Nephron progenitor cell (in vitro differentiated cells): ENCODE measurements at regions not wholly inside any gene's neighbourhood (a gene's known extent, or its start where the extent isn't known, plus 50 kb on each side); places are given as distances from the start of the nearest gene placed in this dataset.
"Not testable (repeated sequence)": the region's sequence is repeated elsewhere in the genome, so short reads cannot be mapped to it uniquely, and the experiment has no call there.

Source experiments
- DNase-seq: peaks from one replicate; pipeline ENCODE4 v3.0.0; 2021
- H3K27ac Mint-ChIP-seq: 2 replicates; pipeline ENCODE4 v1.8.0; 2021; ENCODE audit warnings: mild to moderate bottlenecking, moderate library complexity, mixed read lengths
- H3K27me3 Mint-ChIP-seq: 2 replicates; pipeline ENCODE4 v1.8.0; 2021; ENCODE audit warnings: mild to moderate bottlenecking, low read depth, mixed read lengths; ENCODE audit not compliant: poor library complexity
- H3K36me3 Mint-ChIP-seq: 2 replicates; pipeline ENCODE4 v1.8.0; 2021; ENCODE audit warnings: low read depth, mixed read lengths
- H3K4me1 Mint-ChIP-seq: 2 replicates; pipeline ENCODE4 v1.8.0; 2021; ENCODE audit warnings: mixed read lengths
- H3K4me3 Mint-ChIP-seq: 2 replicates; pipeline ENCODE4 v1.8.0; 2021; ENCODE audit warnings: mild to moderate bottlenecking, moderate library complexity, mixed read lengths
- H3K9me3 Mint-ChIP-seq: 2 replicates; pipeline ENCODE4 v1.8.0; 2021; ENCODE audit warnings: mild to moderate bottlenecking, moderate library complexity, mixed read lengths
- TF ChIP-seq, protein P1 (sequence below): fragments of 200-600 bp; sonication (generic); IDR thresholded peaks from 2 replicates; pipeline ENCODE4 v1.5.0; 2021; ENCODE audit warnings: antibody characterized with exemption

DNA sequence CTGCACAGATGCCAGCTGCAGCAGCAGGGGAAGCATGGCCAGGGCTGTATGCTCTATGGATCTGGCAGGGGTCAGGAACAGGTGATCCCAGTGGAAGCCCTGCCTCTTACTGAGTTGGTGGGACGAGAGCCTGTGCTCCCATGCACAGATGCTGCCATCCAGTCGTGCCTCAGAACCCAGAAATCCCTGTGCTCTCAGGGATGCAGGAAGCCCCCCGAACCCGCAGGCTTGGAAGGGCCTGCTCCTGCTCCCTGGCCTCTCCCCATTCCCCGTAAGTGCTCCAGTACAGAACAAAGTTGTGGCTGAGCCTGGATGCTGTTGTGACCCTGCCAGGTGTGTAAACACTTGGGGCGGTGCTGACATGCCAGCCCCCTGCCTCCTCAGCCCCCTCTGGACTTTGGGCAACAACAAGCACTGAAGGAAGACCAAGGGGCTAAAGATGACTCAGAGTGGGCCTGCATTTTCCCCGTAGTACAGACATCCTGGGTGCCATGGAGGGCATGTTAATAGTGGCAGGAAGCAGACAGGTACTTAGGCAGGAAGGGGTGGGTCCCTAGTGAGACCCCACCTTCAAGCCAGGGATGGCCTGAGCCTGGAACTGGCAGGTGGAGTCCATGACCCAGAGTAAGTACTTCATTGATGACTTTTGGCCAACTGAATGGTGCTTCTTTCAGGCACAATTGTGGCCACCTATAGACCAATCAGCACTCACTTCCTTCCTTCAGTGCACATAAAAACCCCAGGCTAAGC, 1640.7 kb downstream of the C4orf33 start:
- Mint-ChIP-seq H3K27ac (no peak overlapping the region), H3K36me3 (no peaks in the 10 kb centered on the region), H3K27me3 (peaks cover 8% of the 10 kb centered on the region), H3K4me3 (no peak overlapping the region), H3K9me3 (no peaks in the 10 kb centered on the region), H3K4me1 (no peaks in the 10 kb centered on the region)
- TF ChIP-seq, protein P1, sequence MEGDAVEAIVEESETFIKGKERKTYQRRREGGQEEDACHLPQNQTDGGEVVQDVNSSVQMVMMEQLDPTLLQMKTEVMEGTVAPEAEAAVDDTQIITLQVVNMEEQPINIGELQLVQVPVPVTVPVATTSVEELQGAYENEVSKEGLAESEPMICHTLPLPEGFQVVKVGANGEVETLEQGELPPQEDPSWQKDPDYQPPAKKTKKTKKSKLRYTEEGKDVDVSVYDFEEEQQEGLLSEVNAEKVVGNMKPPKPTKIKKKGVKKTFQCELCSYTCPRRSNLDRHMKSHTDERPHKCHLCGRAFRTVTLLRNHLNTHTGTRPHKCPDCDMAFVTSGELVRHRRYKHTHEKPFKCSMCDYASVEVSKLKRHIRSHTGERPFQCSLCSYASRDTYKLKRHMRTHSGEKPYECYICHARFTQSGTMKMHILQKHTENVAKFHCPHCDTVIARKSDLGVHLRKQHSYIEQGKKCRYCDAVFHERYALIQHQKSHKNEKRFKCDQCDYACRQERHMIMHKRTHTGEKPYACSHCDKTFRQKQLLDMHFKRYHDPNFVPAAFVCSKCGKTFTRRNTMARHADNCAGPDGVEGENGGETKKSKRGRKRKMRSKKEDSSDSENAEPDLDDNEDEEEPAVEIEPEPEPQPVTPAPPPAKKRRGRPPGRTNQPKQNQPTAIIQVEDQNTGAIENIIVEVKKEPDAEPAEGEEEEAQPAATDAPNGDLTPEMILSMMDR: no peak
- no peak for DNase-seq

DNA sequence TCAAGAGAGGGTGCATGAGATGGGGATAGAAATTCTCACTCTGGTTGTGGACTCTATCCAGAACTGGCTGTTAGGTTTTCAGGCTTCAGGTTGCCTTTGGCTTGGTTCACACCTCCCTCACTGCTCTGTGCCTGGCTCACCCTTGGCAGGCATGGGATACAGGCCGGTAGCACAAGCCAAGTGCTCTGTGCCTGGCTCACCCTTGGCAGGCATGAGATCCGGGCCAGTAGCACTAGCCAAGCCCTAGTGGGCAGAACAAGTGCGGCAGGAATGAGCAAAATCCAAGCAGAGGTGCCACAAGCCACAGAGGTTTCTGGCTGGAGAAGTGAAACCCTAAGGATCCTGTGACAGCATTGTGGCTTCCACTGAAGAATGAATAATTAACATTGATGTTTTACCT, 1642.3 kb downstream of the C4orf33 start:
- H3K4me1 Mint-ChIP-seq: no peaks in the 10 kb centered on the region
- DNase-seq: no peak
- H3K4me3 Mint-ChIP-seq: no peak overlapping the region
- H3K27me3 Mint-ChIP-seq: peaks cover 8% of the 10 kb centered on the region
- H3K36me3 Mint-ChIP-seq: no peaks in the 10 kb centered on the region
- H3K27ac Mint-ChIP-seq: no peak overlapping the region
- TF ChIP-seq, protein P1: no peak
- no peaks in the 10 kb centered on the region for H3K9me3 Mint-ChIP-seq

DNA sequence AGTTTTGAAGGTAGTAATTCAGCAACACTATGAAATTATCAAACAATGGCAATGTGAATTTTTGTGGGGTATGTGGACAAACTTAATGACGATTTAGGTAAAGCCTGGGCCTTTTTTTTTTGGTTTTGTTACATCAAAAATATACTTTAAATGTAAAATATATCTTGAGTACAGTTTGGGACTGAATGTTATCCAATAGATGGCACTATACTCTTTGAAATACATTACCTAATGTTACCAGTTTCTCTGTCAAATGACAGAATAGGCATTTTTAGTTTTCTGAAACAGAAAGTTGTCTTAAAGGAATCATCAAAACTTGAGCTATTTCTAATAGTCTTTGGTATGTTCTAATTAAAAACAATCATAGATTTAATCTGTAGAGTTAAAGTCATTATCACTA, 1651.9 kb downstream of the C4orf33 start:
- Mint-ChIP-seq H3K9me3 (no peaks in the 10 kb centered on the region), H3K27me3 (peaks cover 3% of the 10 kb centered on the region), H3K36me3 (no peaks in the 10 kb centered on the region), H3K27ac (no peak overlapping the region), H3K4me3 (no peak overlapping the region), H3K4me1 (no peaks in the 10 kb centered on the region)
- DNase-seq: no peak
- TF ChIP-seq, protein P1: peak; percentile 17

DNA sequence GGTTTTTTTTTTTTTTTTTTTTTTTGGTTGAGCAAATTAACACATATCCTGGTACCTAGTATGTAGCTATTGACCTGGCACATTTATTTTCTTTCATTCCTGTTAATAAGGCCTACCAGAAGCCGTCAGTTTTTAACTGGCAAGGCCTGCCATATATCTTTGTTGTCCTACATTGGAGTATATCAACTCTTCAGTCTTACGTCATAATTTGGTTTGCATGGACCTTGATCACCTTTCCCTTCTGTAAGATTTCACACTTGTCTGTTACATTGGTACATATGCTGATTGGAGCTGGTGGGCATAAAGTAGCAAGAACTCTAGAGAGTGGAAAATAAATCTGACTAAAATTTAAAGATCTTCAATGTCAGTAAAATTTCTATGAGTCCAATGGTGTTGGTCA, 1658.0 kb downstream of the C4orf33 start:
- no peak for DNase-seq
- no peak overlapping the region for H3K4me3 Mint-ChIP-seq
- no peaks in the 10 kb centered on the region for H3K9me3 Mint-ChIP-seq
- peaks cover 3% of the 10 kb centered on the region for H3K27me3 Mint-ChIP-seq
- H3K4me1 Mint-ChIP-seq: no peaks in the 10 kb centered on the region
- H3K27ac Mint-ChIP-seq: no peak overlapping the region
- H3K36me3 Mint-ChIP-seq: no peaks in the 10 kb centered on the region
- TF ChIP-seq, protein P1: no peak

DNA sequence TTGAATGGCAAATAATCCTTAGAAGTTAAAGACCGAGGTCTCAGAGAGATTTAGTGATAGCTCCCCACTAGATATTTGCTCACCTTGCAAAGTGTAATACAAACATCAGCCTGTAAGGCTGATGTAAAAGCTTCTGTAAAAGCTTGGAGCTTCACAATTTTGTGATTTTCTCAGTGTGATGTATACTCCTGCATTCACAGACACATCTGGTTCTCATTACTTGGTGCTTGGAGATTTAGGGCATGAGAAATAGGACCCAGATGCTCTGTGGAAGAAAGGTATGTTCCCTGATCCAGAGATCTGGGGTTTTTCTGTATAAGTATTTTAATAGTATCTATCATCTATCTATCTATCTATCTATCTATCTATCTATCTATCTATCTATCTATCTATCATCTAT, 1664.3 kb downstream of the C4orf33 start:
- Mint-ChIP-seq H3K4me3 (no peak overlapping the region), H3K4me1 (no peaks in the 10 kb centered on the region), H3K36me3 (no peaks in the 10 kb centered on the region), H3K27me3 (no peaks in the 10 kb centered on the region), H3K9me3 (no peaks in the 10 kb centered on the region), H3K27ac (no peak overlapping the region)
- TF ChIP-seq, protein P1: no peak
- DNase-seq: no peak

DNA sequence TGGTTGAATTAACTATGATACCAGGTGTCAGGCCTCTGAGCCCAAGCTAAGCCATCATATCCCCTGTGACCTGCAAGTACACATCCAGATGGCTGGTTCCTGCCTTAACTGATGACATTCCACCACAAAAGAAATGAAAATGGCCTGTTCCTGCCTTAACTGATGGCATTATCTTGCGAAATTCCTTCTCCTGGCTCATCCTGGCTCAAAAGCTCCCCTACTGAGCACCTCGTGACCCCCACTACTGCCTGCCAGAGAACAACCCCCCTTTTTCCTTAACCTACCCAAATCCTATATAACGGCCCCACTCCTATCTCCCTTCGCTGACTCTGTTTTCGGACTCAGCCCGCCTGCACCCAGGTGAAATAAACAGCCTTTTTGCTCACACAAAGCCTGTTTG, 1671.4 kb downstream of the C4orf33 start:
- not testable (repeated sequence) for H3K27me3 Mint-ChIP-seq, H3K4me3 Mint-ChIP-seq, H3K27ac Mint-ChIP-seq, H3K4me1 Mint-ChIP-seq, DNase-seq, H3K36me3 Mint-ChIP-seq
- peaks cover 12% of the 10 kb centered on the region for H3K9me3 Mint-ChIP-seq

DNA sequence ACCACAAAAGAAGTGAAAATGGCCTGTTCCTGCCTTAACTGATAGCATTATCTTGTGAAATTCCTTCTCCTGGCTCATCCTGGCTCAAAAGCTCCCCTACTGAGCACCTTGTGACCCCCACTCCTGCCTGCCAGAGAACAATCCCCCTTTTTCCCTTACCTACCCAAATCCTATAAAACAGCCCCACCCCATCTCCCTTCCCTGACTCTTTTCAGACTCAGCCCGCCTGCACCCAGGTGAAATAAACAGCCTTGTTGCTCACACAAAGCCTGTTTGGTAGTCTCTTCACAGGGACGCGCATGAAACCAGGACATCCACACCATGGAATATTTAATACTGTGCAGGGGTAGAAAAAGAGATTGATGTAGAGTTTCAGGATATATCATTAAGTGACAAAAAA, 1677.0 kb downstream of the C4orf33 start:
- DNase-seq, H3K36me3 Mint-ChIP-seq: not testable (repeated sequence)

More for the DNA sequence above, 1677.0 kb downstream of the C4orf33 start:
- H3K27me3 Mint-ChIP-seq, H3K4me1 Mint-ChIP-seq, H3K4me3 Mint-ChIP-seq, H3K9me3 Mint-ChIP-seq, H3K27ac Mint-ChIP-seq: not testable (repeated sequence)
